ACC112 (cell line): ENCODE measurements at regions not wholly inside any gene's neighbourhood (a gene's known extent, or its start where the extent isn't known, plus 50 kb on each side); places are given as distances from the start of the nearest gene placed in this dataset.

Experiments used
- H2AFZ ChIP-seq: fragments of 200-600 bp; sonication (generic); one replicate; pipeline ENCODE4 v1.6.0; 2017; ENCODE audit warnings: antibody characterized with exemption, low read length; ENCODE audit not compliant: unreplicated experiment
- H3K27ac ChIP-seq: fragments of 200-600 bp; sonication (generic); 2 replicates; pipeline ENCODE4 v1.5.1; 2014; ENCODE audit warnings: low read depth, mild to moderate bottlenecking, antibody characterized with exemption, low read length, moderate library complexity
- H3K27me3 ChIP-seq: fragments of 200-600 bp; sonication (generic); 2 replicates; pipeline ENCODE4 v1.6.1; 2014; ENCODE audit warnings: mild to moderate bottlenecking, antibody characterized with exemption, low read length, moderate library complexity, mixed read lengths; ENCODE audit not compliant: insufficient read depth
- H3K36me3 ChIP-seq: fragments of 200-600 bp; sonication (generic); 2 replicates; pipeline ENCODE4 v1.6.1; 2016; ENCODE audit warnings: mild to moderate bottlenecking, antibody characterized with exemption, low read length, moderate library complexity, mixed read lengths; ENCODE audit not compliant: insufficient read depth
- H3K4me1 ChIP-seq: fragments of 200-600 bp; sonication (generic); one replicate; pipeline ENCODE4 v1.6.1; 2016; ENCODE audit warnings: low read length, mixed read lengths; ENCODE audit not compliant: insufficient read depth, unreplicated experiment, control insufficient read depth
- H3K4me3 ChIP-seq: fragments of 200-600 bp; sonication (generic); 2 replicates; pipeline ENCODE4 v1.5.1; 2014; ENCODE audit warnings: mild to moderate bottlenecking, low read depth, low read length
- H3K79me2 ChIP-seq: fragments of 200-600 bp; sonication (generic); one replicate; pipeline ENCODE4 v1.6.0; 2016; ENCODE audit warnings: low read length; ENCODE audit not compliant: control insufficient read depth, unreplicated experiment, insufficient read depth

DNA sequence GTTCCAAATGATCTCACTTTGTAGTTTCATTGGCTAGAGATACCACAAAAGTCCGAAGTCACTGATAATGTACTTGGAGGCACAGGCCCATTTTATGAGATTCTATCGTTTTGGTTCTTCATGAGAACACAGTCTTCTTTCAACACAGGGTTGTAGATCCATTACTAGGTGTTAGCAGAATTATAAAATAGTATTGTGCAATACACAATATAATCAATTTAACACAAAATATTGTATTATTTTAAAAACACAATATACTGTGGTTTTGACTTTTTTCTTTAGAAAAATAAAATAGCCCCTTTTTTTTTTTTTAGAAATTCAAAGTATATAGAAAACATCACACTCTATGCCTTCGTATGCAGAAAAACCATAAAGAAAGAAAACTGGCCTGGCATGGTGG, 138.6 kb upstream of the TSC22D2 start:
- Histone ChIP-seq H3K27me3 (no peaks in the 10 kb centered on the region), H3K4me3 (no peak overlapping the region), H2AFZ (no peak overlapping the region), H3K36me3 (no peaks in the 10 kb centered on the region), H3K4me1 (no peaks in the 10 kb centered on the region), H3K79me2 (no peaks in the 10 kb centered on the region), H3K27ac (no peak overlapping the region)

DNA sequence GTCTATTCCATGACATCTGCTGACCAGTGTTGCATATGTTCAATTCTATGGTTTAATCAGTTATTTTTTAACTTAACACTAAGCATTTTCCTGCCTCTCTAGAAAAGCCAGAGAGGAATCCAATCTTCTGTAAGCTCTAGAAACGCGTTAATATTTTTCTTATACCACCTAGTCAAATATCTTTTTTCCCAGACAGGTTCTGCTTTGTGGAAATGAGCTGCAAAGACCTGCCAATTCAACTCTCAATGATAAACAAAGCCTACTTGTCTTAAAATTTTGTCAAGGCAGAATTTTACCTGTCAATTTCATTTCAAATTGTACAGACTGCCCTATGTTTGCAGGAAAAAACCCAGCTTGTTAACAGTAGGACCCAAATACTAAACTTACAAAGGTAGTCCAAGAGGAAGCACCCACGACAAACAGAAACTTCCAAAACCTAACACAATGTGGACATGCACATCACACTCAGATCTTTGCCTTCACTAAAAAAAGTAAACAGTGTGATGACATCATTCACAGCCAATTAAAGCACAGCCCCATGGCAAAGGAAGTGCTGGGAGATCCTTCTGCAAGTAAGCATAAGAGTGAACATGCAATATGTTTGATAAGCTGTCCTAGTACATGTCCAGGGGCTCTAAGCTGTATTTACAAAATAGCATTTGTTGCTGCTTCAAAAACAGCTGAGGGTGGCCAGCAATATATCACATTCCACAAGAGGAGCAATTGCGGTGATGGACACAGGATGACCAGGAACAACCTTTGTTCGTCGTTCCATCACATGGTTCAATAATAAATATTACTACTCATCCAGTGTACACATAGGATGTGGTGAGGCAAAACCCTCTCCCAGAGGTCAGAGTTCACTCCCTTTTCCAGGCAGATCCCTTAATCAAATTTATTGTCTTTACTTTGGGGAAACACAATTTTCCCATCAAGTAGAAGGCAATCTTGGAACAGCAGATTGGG, 139.4 kb upstream of the TSC22D2 start:
- Histone ChIP-seq H3K79me2 (no peaks in the 10 kb centered on the region), H3K27me3 (no peaks in the 10 kb centered on the region), H2AFZ (no peak overlapping the region), H3K4me3 (no peak overlapping the region), H3K27ac (no peak overlapping the region), H3K36me3 (no peaks in the 10 kb centered on the region), H3K4me1 (no peaks in the 10 kb centered on the region)

DNA sequence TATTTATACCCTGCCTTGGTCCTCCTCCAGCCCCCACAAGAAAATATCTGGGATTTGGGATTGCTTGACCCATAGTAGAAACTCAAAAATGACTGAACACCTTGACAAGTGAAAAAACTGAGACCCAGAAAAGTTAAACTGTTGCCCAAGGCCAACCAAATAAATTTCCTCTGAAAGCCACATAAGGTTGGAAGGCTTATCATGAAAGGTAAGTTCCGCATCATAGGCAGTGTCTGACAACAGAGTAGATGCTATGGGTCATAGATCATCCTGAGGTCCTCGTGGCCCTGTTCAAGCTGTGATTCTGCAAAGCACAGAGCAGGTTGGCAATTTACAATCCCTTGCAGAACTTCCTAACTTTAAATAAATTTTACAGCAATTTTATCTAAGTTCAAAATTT, 140.8 kb upstream of the TSC22D2 start:
- no peak overlapping the region for H3K27ac ChIP-seq
- H3K4me3 ChIP-seq = no peak overlapping the region
- H2AFZ ChIP-seq = no peak overlapping the region
- no peaks in the 10 kb centered on the region for H3K79me2 ChIP-seq
- no peaks in the 10 kb centered on the region for H3K27me3 ChIP-seq
- H3K4me1 ChIP-seq = no peaks in the 10 kb centered on the region
- H3K36me3 ChIP-seq = no peaks in the 10 kb centered on the region

DNA sequence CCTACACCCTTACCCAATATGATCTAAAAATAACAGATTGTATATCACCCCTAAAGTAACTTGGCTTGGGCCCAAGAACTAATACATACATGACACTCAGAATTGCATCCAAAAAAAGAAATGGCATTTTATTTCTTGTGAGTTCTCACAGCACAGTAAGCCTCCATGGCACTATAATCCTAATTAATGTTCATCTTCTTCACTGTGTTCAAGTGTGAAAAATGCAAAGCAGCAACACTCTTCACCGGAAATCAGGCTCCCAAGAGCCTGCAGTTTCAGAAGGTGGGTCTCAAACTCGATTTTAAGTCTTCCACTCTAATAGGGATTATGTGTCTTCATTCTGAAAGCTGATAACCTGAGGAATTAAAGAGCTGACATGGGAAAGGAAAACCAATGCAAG, 142.8 kb upstream of the TSC22D2 start:
- Histone ChIP-seq H3K4me1 (no peaks in the 10 kb centered on the region), H3K36me3 (no peaks in the 10 kb centered on the region), H2AFZ (no peak overlapping the region), H3K27me3 (no peaks in the 10 kb centered on the region), H3K79me2 (no peaks in the 10 kb centered on the region), H3K4me3 (no peak overlapping the region), H3K27ac (no peak overlapping the region)

DNA sequence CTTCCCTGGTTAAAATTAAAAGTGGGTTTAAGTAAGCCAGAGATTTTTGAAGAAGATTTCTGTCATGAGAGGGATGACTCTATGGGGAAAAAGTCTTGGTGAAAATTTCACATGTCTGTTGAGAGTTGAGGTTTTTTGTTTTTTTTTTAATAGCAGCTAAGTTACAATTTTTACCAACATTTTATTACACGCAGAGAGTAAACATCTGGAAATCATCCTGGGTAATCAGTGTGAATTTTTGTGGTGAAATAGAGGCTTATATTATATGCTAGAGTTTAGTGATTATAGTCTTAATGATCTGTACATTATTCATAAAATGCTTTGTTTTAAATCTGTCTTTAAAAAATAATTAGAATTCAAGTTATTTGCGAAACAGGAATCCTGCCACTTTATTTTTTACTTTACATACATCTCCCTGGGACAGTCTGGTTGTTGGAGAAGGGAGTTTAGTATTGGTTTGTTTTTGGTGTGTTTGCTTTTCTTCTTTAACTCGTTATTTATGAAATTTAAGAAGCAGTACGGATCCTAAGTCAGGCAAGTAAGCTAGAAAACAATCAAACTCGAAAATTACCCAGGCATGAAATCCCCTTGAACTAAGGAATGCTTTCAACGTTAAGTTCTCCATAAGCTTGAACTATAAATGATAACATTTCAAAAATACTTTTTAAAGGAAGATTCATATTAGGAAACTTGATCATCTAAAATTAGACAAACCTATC, 143.4 kb upstream of the TSC22D2 start:
- no peak overlapping the region for H3K4me3 ChIP-seq
- no peaks in the 10 kb centered on the region for H3K36me3 ChIP-seq
- H3K4me1 ChIP-seq = no peaks in the 10 kb centered on the region
- no peaks in the 10 kb centered on the region for H3K79me2 ChIP-seq
- H3K27me3 ChIP-seq = no peaks in the 10 kb centered on the region
- no peak overlapping the region for H3K27ac ChIP-seq
- H2AFZ ChIP-seq = no peak overlapping the region

DNA sequence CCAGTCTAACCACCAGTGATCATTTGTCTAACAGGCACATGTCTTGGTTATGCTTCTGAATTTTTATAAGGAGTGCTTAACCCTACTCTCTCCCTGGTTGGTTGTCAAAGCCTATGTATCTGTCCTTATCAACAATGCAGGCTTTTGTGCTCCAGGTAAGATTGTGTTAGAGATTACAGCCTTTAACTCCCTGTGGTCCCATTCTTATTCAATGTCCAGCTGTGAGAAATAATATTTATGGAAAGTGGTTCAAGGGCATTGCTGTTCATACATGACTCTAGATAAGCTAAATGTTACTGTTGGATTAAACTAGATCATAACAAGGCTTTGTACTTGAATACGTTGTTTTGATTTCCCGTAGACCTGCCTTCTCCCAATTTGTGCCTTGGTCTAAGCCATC, 146.1 kb upstream of the TSC22D2 start:
- Histone ChIP-seq H3K36me3 (no peaks in the 10 kb centered on the region), H3K79me2 (no peaks in the 10 kb centered on the region), H2AFZ (no peak overlapping the region), H3K4me1 (no peaks in the 10 kb centered on the region), H3K4me3 (no peak overlapping the region), H3K27me3 (no peaks in the 10 kb centered on the region), H3K27ac (no peak overlapping the region)

DNA sequence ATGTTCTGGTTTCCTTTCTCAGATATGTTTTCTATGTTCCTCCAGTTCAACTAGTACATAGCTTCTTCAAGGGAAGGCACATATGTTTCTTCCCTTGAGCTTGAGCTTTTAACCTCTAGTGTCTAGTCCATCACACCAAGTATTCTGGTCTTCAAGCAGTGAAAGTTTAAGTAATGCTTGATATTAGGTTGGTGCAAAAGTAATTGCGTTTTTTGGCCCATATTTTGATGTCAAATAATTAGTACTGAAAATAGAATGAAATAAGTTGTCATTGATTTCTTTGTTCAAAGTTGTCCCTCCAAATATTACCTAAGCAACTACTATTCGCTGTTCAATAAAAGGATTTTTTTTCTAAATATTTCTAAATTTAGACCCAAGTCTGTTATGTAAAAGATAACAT, 146.7 kb upstream of the TSC22D2 start:
- H3K27ac ChIP-seq = no peak overlapping the region
- no peaks in the 10 kb centered on the region for H3K4me1 ChIP-seq
- H3K79me2 ChIP-seq = no peaks in the 10 kb centered on the region
- no peak overlapping the region for H2AFZ ChIP-seq
- H3K4me3 ChIP-seq = no peak overlapping the region
- no peaks in the 10 kb centered on the region for H3K36me3 ChIP-seq
- no peaks in the 10 kb centered on the region for H3K27me3 ChIP-seq

DNA sequence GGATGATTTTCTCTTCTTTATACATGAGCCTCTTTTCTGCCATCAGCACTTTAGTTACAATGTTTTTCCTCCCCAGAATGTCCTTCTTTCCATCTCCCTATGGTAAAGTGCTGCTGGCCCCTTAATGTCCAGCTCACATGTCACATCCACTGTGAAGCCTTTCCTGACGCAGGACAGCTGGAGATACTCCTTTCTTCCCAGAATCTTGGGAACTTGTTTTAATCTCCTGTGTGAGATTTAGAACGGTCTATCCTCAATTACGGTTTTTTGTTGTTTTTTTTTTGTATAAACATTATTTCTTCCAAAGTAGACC, 147.7 kb upstream of the TSC22D2 start:
- no peaks in the 10 kb centered on the region for H3K36me3 ChIP-seq
- H3K4me3 ChIP-seq = no peak overlapping the region
- no peaks in the 10 kb centered on the region for H3K27me3 ChIP-seq
- H3K79me2 ChIP-seq = no peaks in the 10 kb centered on the region
- H2AFZ ChIP-seq = no peak overlapping the region
- H3K4me1 ChIP-seq = no peaks in the 10 kb centered on the region
- H3K27ac ChIP-seq = no peak overlapping the region

DNA sequence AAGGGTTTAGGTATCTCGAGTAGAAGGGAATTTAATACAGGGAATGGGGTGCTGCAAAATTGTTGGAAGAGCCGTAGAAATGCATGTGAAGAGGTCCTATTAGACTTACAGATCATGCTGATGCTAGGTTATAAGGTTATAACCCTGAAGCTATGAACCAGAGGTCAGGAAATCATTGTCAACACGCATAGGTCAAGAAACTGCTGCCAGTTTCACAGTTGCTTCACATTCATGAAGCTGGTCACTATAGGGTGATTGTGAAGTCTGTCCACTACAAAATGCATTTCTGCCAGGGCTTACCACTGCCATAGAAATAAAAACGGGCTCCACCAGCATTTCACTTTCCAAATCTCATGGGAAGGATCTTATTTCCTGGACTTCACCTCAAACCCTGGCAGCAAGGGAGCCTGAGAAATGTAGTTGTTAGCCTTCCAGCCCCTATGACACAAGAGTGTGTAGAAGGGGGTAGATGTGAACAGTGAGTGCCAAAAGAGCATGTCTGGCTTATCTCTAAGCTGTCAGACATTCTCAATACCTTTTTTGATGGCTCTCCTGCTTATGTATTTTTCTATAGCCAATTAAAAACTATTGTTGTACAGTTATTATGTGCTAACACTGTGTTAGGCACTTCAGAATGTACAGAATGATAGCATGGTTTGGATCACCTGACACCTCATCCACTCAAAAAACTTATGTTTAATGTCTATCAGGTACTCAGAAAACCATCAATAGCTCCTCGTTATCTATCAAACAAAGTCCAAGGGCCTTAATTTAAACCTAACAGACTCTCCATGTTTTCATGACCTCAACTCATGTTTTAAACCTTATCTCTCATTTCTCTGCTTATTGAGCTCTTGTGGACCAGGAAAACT, 148.3 kb upstream of the TSC22D2 start:
- no peak overlapping the region for H3K27ac ChIP-seq
- H3K36me3 ChIP-seq = no peaks in the 10 kb centered on the region
- H3K27me3 ChIP-seq = no peaks in the 10 kb centered on the region
- no peak overlapping the region for H3K4me3 ChIP-seq
- H3K4me1 ChIP-seq = no peaks in the 10 kb centered on the region
- H2AFZ ChIP-seq = no peak overlapping the region
- H3K79me2 ChIP-seq = no peaks in the 10 kb centered on the region

DNA sequence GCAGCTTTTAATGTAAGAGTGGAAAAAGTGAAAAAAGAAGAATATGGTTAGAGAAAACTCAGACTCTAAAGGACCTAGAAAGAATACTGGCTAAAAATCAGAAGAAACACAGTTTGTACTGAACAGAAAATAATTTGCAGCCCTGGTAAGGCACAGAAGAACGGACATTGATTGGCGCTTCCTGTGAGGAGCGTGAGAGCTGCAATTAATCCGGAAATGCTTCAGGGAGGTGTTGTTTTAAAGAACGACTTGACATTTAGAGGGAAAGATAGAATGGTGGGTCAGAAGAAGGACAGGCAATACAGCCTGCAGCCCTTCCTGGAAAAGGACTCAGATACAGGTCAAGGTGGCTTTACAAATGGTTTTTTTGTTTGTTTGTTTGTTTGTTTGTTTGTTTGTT, 151.3 kb upstream of the TSC22D2 start:
- Histone ChIP-seq H3K27ac (no peak overlapping the region), H3K79me2 (no peaks in the 10 kb centered on the region), H3K36me3 (no peaks in the 10 kb centered on the region), H3K4me3 (no peak overlapping the region), H3K4me1 (peaks cover 12% of the 10 kb centered on the region), H2AFZ (no peak overlapping the region), H3K27me3 (no peaks in the 10 kb centered on the region)
